BLaER1 treated with 17β-estradiol and CSF1 and Interleukin-3, amounts not matched to agents 10 nM and 100 nM (cell line): ENCODE measurements at regions not wholly inside any gene's neighbourhood (a gene's known extent, or its start where the extent isn't known, plus 50 kb on each side); places are given as distances from the start of the nearest gene placed in this dataset.
"Not testable (repeated sequence)": the region's sequence is repeated elsewhere in the genome, so short reads cannot be mapped to it uniquely, and the experiment has no call there.

Experiments used
- H3K27ac ChIP-seq, 11 experiments: shearing (Covaris generic); formaldehyde crosslinking; 2 replicates each; pipeline ENCODE4 v1.8.1; 2022
- H3K27me3 ChIP-seq, 11 experiments: shearing (Covaris generic); formaldehyde crosslinking; 2 replicates each; pipeline ENCODE4 v1.8.1; 2022
- H3K36me3 ChIP-seq, 11 experiments: shearing (Covaris generic); formaldehyde crosslinking; 2 replicates each; pipeline ENCODE4 v1.8.1; 2022
- H3K4me1 ChIP-seq, 10 experiments: shearing (Covaris generic); formaldehyde crosslinking; 2 replicates each; pipeline ENCODE4 v1.8.1; 2022
- H3K4me2 ChIP-seq, 11 experiments: shearing (Covaris generic); formaldehyde crosslinking; 2 replicates each; pipeline ENCODE4 v1.8.1; 2022
- H3K4me3 ChIP-seq, 10 experiments: shearing (Covaris generic); formaldehyde crosslinking; 2 replicates each; pipeline ENCODE4 v1.8.1; 2022
- H3K9ac ChIP-seq, 11 experiments: shearing (Covaris generic); formaldehyde crosslinking; 2 replicates each; pipeline ENCODE4 v1.8.1; 2022
- H3K9me3 ChIP-seq, 11 experiments: shearing (Covaris generic); formaldehyde crosslinking; replicated peaks in 1 of 11; 2 replicates each; pipeline ENCODE4 v1.8.1; 2022
- H4K20me1 ChIP-seq, 11 experiments: shearing (Covaris generic); formaldehyde crosslinking; 2 replicates each; pipeline ENCODE4 v1.8.1; 2022
- Cebpa-rat ChIP-seq, 11 experiments: shearing (Covaris generic); IDR thresholded peaks; 2 replicates each; pipeline ENCODE4 v1.8.1; 2022

DNA sequence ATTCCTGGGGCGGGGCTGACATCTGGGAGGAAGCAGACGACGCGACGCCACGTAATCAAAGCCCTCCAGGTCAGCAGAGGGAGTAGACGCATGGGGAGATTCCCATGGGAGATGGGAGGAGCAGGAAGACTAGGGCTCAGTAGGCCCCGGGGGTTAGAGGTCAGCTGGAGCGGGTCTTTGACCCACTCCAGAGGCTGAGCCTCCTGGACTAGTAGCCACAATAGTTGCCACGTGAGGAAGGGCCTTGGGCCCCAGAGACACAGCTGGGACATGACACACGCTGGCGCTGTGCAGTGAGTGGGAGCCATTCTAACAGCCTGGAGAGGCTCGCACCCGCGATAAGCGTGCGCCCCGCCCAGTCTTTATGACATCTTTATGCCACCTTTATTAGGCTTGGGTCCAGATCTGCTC is 95.7 kb upstream of the AMZ2 start:
- Histone ChIP-seq H4K20me1 (no peaks in the 10 kb centered on the region), H3K9ac (no peak overlapping the region), H3K27me3 (no peaks in the 10 kb centered on the region), H3K4me3 (no peak overlapping the region), H3K27ac (no peak overlapping the region), H3K4me1 (no peaks in the 10 kb centered on the region), H3K4me2 (no peak overlapping the region), H3K36me3 (no peaks in the 10 kb centered on the region), H3K9me3 (peaks cover 0 to 4% (median 0%) of the 10 kb centered on the region in 11 experiments; a peak in 2 of 22 replicates)
- TF ChIP-seq Cebpa-rat (IDR thresholded peaks at IDR 0.05): no peak

DNA sequence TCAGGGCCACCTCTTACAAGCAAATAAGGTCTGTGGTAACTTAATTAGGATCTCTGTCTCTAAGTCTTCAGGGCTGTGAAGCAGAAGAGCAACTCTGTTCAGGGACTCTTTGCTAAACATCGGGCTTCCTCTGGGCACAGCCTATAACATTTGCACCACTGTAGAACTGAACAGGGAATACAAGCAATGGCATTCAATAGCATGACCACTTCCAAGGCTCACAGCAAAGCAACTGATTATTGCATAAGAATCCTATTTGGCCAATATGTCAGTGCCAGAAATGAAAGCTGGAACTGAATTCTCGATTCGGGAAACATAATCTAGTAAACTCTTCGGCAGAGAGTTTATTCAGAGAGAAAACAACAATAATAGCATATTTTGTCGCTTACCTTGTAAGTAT is 92.2 kb upstream of the AMZ2 start:
- Histone ChIP-seq H3K9ac (no peak overlapping the region), H4K20me1 (no peaks in the 10 kb centered on the region), H3K4me3 (no peak overlapping the region), H3K4me2 (no peak overlapping the region), H3K27ac (no peak overlapping the region), H3K4me1 (no peaks in the 10 kb centered on the region), H3K27me3 (no peaks in the 10 kb centered on the region), H3K9me3 (peaks cover 0 to 4% (median 0%) of the 10 kb centered on the region in 11 experiments; a peak in 2 of 22 replicates), H3K36me3 (no peaks in the 10 kb centered on the region)
- no peak; a peak in 1 of 22 replicates for TF ChIP-seq Cebpa-rat (IDR thresholded peaks at IDR 0.05)

DNA sequence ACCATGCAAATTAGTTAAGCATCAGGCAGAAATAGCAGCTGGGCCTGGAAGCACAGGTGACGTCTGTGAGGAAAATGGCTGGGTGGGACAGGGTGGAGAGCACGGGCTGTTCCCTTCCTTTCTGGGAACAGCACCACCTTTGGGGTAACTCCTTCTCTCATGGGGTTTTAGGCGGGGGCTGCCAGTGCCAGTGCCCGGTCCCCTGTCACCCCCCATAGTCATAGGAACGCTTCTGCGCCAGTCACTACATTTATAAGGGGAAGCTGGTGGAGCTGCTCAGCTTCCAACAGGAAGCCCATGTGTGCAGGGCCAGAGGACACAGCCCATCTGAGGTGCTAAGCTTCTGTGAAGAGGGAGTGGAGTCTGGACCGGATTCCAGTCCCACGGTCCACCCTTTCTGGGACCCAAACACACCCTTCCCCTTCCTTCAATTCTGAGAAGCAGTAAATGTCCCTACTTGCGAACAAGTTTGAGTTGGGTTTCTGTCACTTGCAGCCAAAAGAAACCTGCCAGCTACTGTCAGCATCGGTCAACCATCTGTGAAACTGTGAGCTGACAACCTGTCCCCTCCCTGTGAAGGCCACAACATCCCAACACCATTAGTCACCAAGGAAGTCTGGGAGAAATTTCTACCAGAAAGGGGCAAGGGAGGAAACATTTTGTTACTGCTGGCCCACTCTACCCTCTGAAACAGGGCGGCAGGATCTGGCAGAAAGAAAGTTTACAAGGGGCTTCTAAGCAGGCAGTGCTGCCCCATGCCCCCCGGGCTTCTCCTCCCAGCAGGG is 86.0 kb upstream of the AMZ2 start:
- no peaks in the 10 kb centered on the region; a peak in 1 of 22 replicates for H3K9me3 ChIP-seq
- H3K4me2 ChIP-seq: no peak overlapping the region
- no peak for TF ChIP-seq Cebpa-rat (IDR thresholded peaks at IDR 0.05)
- no peaks in the 10 kb centered on the region for H3K27me3 ChIP-seq
- no peaks in the 10 kb centered on the region for H3K36me3 ChIP-seq
- peaks cover 0 to 19% (median 12%) of the 10 kb centered on the region in 10 experiments; a peak in 16 of 20 replicates for H3K4me1 ChIP-seq
- H3K27ac ChIP-seq: no peak overlapping the region
- H4K20me1 ChIP-seq: no peaks in the 10 kb centered on the region
- no peak overlapping the region for H3K4me3 ChIP-seq
- H3K9ac ChIP-seq: no peak overlapping the region

DNA sequence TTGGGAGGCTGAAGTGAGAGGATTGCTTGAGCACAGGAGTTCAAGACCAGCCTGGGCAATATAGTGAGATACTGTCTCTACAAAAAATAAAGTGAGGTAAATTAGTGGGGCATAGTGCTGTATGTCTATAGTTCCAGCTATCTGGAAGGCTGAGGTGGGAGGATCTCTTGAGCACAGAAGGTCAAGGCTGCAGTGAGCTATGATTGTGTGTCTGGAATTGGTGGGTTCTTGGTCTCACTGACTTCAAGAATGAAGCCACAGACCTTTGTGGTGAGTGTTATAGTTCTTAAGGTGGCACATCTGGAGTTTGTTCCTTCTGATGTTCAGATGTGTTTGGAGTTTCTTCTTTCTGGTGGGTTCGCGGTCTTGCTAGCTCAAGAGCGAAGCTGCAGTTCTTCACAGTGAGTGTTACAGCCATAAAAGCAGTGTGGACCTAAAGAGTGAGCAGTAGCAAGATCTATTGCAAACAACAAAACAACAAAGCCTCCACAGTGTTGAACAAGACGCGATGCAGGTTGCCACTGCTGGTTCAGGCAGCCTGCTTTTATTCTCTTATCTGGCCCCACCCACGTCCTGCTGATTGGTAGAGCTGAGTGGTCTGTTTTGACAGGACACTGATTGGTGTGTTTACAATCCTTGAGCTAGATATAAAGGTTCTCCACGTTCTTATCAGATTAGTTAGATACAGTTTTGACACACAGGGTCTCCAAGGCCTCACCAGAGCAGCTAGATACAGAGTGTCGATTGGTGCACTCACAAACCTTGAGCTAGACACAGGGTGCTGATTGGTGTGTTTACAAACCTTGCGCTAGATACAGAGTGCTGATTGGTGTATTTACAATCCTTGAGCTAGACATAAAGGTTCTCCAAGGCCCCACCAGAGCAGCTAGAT is 79.3 kb upstream of the AMZ2 start:
- H3K4me3 ChIP-seq, H3K9me3 ChIP-seq, H3K9ac ChIP-seq, H4K20me1 ChIP-seq, H3K27ac ChIP-seq, H3K36me3 ChIP-seq, H3K27me3 ChIP-seq, H3K4me2 ChIP-seq: not testable (repeated sequence)
- peaks cover 0 to 19% (median 12%) of the 10 kb centered on the region in 10 experiments; a peak in 16 of 20 replicates for H3K4me1 ChIP-seq

DNA sequence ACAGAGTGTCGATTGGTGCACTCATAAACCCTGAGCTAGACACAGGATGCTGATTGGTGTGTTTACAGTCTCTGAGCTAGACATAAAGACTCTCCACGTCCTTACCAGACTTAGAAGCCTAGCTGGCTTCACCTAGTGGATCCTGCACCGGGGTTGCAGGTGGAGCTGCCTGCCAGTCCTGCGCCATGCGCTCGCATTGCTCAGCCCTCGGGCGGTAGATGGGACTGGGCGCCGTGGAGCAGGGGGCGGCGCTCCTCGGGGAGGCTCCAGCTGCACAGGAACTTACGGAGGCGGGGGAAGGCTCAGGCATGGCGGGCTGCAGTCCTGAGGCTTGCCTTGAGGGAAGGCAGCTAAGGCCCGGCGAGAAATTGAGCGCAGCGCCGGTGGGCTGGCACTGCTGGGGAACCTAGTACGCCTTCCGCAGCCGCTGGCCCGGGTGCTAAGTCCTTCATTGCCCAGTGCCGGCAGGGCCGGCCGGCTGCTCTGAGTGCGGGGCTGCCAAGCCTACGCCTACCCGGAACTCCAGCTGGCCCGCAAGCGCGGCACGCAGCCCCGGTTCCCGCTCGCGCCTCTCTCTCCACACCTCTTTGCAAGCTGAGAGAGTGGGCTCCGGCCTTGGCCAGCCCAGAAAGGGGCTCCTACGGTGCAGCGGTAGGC is 78.5 kb upstream of the AMZ2 start:
- H4K20me1 ChIP-seq, H3K9me3 ChIP-seq, H3K36me3 ChIP-seq, H3K27me3 ChIP-seq, H3K4me3 ChIP-seq, H3K4me2 ChIP-seq, H3K9ac ChIP-seq, H3K27ac ChIP-seq: not testable (repeated sequence)
- H3K4me1 ChIP-seq: peaks cover 0 to 19% (median 12%) of the 10 kb centered on the region in 10 experiments; a peak in 16 of 20 replicates

DNA sequence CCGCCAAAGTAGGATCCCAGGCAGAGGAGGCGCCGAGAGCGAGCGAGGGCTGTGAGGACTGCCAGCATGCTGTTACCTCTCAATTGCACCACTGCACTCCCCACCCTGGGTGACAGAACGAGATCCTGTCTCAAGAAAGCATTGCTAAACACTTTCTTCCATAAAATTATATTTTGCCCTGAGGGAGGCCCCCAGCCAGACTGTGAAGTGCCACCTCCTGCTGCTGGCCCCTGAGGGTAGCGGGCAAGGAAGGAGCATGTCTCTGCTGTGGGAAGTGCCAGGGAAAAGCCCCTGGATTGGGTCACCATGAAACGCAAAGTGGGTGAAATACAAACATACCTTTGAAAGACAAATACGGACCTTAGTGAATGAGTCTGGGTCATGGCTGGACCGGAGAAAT is 78.0 kb upstream of the AMZ2 start:
- Histone ChIP-seq H3K9ac (no peak overlapping the region), H3K27ac (no peak overlapping the region), H3K9me3 (0 out of 22 replicates have a peak, but pooled peaks cover 0 to 4% (median 0%) of the 10 kb centered on the region in 11 experiments), H3K4me1 (peaks cover 0 to 14% (median 10%) of the 10 kb centered on the region in 10 experiments; a peak in 16 of 20 replicates), H4K20me1 (no peaks in the 10 kb centered on the region; a peak in 1 of 22 replicates), H3K4me2 (no peak overlapping the region), H3K36me3 (no peaks in the 10 kb centered on the region), H3K27me3 (no peaks in the 10 kb centered on the region), H3K4me3 (no peak overlapping the region)
- TF ChIP-seq Cebpa-rat (IDR thresholded peaks at IDR 0.05): no peak

DNA sequence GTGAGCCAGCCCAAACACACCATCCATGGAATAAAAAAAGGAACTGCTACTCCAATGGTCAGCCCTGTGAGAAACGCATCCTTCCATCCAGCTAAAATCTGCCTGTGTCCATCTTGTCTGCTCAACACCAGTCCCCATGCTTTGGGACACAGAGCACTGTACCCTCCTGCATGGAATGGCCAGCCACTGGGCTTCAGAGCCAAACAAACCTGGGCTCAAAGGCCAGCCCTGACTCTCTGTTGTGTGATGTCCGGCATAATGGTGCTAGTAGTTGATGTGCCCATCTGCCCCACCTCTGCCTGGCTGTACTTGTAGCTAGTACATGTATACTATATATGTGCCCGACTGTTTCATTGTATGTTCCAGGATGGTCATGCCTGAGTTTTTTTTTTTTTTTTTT is 77.6 kb upstream of the AMZ2 start:
- 0 out of 22 replicates have a peak, but pooled peaks cover 0 to 4% (median 0%) of the 10 kb centered on the region in 11 experiments for H3K9me3 ChIP-seq
- H3K27me3 ChIP-seq: no peaks in the 10 kb centered on the region
- no peak overlapping the region for H3K4me3 ChIP-seq
- H4K20me1 ChIP-seq: no peaks in the 10 kb centered on the region; a peak in 1 of 22 replicates
- H3K4me1 ChIP-seq: peaks cover 0 to 10% (median 6%) of the 10 kb centered on the region in 10 experiments; a peak in 16 of 20 replicates
- H3K4me2 ChIP-seq: no peak overlapping the region
- no peak overlapping the region for H3K27ac ChIP-seq
- no peaks in the 10 kb centered on the region for H3K36me3 ChIP-seq
- no peak for TF ChIP-seq Cebpa-rat (IDR thresholded peaks at IDR 0.05)
- H3K9ac ChIP-seq: no peak overlapping the region

DNA sequence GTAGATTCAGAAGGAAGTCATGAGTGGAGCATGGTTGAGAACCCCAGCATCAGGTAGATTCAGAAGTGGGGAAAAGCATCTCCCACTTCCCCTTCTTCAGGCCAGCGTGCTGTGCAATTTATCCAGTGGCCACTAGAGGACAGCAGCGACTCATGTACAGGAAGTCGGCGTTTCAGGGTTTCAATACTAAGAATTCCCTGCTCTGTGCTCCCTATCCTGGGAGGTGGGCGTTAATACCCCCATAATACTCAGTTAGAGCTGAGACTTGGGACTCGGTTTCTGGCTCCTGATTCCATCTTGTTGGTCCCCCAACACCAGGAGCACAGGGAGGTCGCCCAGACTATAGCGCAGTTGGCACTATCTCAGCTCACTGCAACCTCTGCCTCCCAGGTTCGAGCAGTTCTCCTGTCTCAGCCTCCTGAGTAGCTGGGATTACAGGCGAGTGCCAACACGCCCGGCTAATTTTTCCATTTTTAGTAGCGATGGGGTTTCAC is 75.3 kb upstream of the AMZ2 start:
- Histone ChIP-seq H4K20me1 (no peaks in the 10 kb centered on the region; a peak in 1 of 22 replicates), H3K4me1 (peaks cover 0 to 8% (median 0%) of the 10 kb centered on the region in 10 experiments; a peak in 3 of 20 replicates), H3K4me3 (no peak overlapping the region), H3K27ac (no peak overlapping the region), H3K9me3 (peaks cover 0 to 4% (median 0%) of the 10 kb centered on the region in 11 experiments; a peak in 1 of 22 replicates), H3K27me3 (no peaks in the 10 kb centered on the region), H3K36me3 (no peaks in the 10 kb centered on the region), H3K9ac (no peak overlapping the region), H3K4me2 (peak overlapping the region in 1 of 11 experiments; percentile 1; a peak in 1 of 22 replicates)
- no peak for TF ChIP-seq Cebpa-rat (IDR thresholded peaks at IDR 0.05)

DNA sequence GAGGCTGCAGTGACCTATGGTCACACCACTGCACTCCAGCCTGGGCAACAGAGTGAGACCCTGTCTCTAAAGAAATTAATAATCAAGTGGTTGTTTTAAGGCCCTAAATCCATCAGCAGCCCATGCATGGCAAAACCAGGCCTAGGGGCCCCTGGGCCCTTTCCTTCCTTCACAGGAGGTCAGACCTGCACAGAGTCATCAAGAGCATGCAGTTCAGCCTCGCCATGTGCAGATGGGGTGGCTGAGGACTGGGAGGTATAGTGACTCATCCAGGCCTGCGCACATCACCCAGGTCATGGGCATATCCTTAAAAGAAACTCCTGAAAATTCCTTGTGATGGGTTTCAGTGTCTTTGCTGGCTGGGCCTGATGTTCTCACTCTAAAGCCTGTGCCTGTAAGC is 72.4 kb upstream of the AMZ2 start:
- Histone ChIP-seq H3K4me3 (no peak overlapping the region), H3K36me3 (no peaks in the 10 kb centered on the region), H3K27ac (no peak overlapping the region), H4K20me1 (no peaks in the 10 kb centered on the region; a peak in 1 of 22 replicates), H3K4me2 (no peak overlapping the region), H3K4me1 (peaks cover 0 to 9% (median under 1%) of the 10 kb centered on the region in 10 experiments; a peak in 6 of 20 replicates), H3K9ac (no peak overlapping the region), H3K27me3 (no peaks in the 10 kb centered on the region), H3K9me3 (peaks cover 8 to 18% (median 10%) of the 10 kb centered on the region in 11 experiments; a peak in 21 of 22 replicates)
- TF ChIP-seq Cebpa-rat (IDR thresholded peaks at IDR 0.05): no peak
